ENCODE measurements at regions not wholly inside any gene's neighbourhood (a gene's known extent, or its start where the extent isn't known, plus 50 kb on each side); places are given as distances from the start of the nearest gene placed in this dataset.
A peak's percentile ranks its signal among the peaks of the same experiment; 100 is the strongest.

DNA sequence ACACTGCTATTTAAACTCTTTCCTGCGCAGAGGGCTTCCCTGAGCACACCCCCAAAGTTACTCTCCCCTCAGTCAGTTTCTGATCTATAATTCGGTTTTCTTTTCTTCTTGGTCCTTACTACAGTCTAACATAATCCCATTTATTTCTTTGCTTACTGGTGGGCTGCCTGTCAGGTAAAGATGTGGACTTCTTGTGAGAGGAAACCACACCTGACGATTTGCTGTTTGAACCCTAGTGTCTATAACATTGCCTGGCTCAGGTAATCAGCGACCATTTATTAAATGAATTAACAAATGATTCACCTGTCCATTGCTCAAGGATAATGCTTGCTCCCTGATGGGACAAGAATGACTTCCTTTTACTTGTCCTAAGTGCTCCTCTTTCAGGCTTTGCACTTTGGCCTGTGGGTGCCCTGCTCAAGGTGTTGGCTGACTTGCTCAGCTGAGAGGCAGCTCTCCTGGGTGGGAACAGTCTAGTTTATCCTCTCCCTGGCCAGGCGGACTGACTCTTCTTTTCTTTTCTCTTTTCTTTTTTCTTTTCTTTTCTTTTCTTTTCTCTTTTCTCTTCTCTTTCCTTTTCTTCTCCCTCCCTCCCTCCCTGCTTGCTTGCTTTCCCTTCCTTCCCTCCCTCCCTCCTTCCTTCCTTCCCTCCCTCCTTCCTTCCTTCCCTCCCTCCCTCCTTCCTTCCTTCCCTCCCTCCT lies 233.1 kb downstream of the BCAS1 start:
- TF ChIP-seq, protein P1, sequence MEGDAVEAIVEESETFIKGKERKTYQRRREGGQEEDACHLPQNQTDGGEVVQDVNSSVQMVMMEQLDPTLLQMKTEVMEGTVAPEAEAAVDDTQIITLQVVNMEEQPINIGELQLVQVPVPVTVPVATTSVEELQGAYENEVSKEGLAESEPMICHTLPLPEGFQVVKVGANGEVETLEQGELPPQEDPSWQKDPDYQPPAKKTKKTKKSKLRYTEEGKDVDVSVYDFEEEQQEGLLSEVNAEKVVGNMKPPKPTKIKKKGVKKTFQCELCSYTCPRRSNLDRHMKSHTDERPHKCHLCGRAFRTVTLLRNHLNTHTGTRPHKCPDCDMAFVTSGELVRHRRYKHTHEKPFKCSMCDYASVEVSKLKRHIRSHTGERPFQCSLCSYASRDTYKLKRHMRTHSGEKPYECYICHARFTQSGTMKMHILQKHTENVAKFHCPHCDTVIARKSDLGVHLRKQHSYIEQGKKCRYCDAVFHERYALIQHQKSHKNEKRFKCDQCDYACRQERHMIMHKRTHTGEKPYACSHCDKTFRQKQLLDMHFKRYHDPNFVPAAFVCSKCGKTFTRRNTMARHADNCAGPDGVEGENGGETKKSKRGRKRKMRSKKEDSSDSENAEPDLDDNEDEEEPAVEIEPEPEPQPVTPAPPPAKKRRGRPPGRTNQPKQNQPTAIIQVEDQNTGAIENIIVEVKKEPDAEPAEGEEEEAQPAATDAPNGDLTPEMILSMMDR (IDR thresholded peaks at IDR 0.05; ENCODE audit: insufficient read depth, low read length, poor library complexity, severe bottlenecking), result no peak
- DNase-seq (ENCODE audit: extremely low read depth, insufficient read length), result no peak
- H3K36me3 ChIP-seq (ENCODE audit: control insufficient read depth, insufficient read depth, low read length), result no peaks in the 10 kb centered on the region
- H3K27me3 ChIP-seq (replicated peaks; ENCODE audit: control insufficient read depth, insufficient read depth, low read length), result no peaks in the 10 kb centered on the region
- H3K4me3 ChIP-seq (replicated peaks; ENCODE audit: low read depth, low read length), result no peak overlapping the region

DNA sequence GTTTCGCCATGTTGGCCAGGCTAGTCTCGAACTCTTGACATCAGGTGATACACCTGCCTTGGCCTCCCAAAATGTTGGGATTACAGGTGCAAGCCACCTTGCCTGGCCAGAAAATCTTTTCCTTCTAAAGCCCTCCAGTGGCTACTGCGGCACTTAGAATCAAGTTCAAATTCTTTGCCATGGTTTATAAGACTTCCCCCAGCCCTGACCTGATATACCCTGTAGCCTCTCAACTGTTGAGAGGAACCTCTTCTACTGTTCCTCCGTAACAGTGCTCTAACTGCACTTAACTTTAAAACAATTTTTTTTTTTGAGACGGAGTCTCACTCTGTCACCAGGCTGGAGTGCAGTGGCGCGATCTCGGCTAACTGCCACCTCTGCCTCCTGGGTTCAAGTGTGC lies 235.6 kb downstream of the BCAS1 start:
- Histone ChIP-seq H3K4me3 (replicated peaks; ENCODE audit: low read depth, low read length) (no peak overlapping the region), H3K36me3 (ENCODE audit: control insufficient read depth, insufficient read depth, low read length) (no peaks in the 10 kb centered on the region), H3K27me3 (replicated peaks; ENCODE audit: control insufficient read depth, insufficient read depth, low read length) (no peaks in the 10 kb centered on the region)
- DNase-seq (ENCODE audit: extremely low read depth, insufficient read length), result no peak
- TF ChIP-seq, protein P1 (IDR thresholded peaks at IDR 0.05; ENCODE audit: insufficient read depth, low read length, poor library complexity, severe bottlenecking), result no peak

DNA sequence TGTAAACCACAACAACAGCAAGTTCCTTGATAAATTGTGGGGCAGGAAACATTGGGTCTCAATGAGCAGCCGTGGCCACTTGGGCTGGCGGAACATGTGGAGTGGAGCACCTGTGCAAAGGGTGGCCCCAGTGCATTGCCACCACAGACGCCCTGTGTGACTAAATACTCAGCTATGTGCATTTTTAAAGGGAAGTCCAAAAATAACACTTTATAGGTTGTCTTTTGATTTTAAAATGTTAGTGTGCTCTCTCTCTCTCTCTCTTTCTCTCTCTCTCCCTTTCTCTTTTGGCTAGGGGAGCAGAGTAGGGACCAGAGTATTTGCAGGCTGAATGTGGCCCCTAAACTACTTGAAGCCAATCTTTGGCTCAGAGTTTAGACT lies 236.3 kb downstream of the BCAS1 start:
- Histone ChIP-seq H3K27me3 (replicated peaks; ENCODE audit: control insufficient read depth, insufficient read depth, low read length) (no peaks in the 10 kb centered on the region), H3K36me3 (ENCODE audit: control insufficient read depth, insufficient read depth, low read length) (no peaks in the 10 kb centered on the region), H3K4me3 (replicated peaks; ENCODE audit: low read depth, low read length) (no peak overlapping the region)
- peak; percentile 41 for DNase-seq (ENCODE audit: extremely low read depth, insufficient read length)
- TF ChIP-seq, protein P1 (IDR thresholded peaks at IDR 0.05; ENCODE audit: insufficient read depth, low read length, poor library complexity, severe bottlenecking), result no peak

DNA sequence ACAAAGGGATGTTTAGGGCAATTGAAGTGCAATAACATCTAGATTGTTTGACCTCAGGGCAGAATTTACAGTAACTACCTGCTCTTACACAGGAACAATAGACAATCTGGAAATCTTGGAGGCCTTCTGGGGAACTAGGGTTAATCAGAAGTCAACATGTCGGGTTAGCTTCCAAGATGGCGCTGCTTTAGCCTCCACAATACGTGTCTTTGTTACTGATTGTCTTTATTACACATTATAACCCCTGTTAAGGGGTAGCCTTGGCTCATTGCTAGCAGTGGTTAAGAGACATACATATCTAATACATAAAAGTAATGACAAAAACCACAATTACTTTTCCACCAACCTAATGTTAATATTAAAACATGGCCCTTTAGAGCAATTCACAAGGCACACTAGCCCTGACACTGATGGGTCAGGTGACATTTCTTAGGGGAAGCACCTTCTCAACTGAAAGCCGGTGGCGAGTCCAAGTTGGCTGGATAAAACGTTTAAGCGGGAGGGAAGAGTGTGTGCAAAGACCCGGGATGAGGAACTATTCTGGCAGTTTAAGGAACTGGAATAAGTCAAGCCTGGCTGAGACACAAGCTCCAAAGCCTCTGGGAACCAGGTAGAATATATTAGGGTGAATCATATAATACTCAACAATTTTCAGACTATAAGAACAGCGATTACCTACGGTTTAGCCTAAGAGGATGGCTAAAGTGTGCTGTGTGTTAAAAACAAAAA lies 236.9 kb downstream of the BCAS1 start:
- no peak for DNase-seq (ENCODE audit: extremely low read depth, insufficient read length)
- Histone ChIP-seq H3K27me3 (replicated peaks; ENCODE audit: control insufficient read depth, insufficient read depth, low read length) (no peaks in the 10 kb centered on the region), H3K4me3 (replicated peaks; ENCODE audit: low read depth, low read length) (no peak overlapping the region), H3K36me3 (ENCODE audit: control insufficient read depth, insufficient read depth, low read length) (no peaks in the 10 kb centered on the region)
- TF ChIP-seq, protein P1 (IDR thresholded peaks at IDR 0.05; ENCODE audit: insufficient read depth, low read length, poor library complexity, severe bottlenecking), result no peak

DNA sequence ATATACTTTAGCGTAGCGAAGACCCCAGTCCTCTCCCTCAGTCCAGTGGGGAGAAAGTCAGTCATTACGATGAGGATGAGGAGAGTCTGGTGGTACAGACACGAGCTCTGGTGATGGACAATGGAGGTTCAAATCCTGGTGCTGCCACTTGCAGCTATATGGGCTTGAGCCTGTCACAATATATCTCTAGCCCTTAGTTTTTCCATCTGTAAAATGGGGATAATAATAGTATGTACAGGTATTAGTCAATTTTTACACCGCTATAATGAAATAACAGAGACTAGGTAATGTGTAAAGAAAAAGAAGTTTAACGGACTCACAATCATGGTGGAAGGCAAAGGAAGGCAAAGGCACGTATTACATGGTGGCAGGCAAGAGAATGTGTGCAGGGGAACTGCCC lies 237.9 kb downstream of the BCAS1 start:
- TF ChIP-seq, protein P1 (IDR thresholded peaks at IDR 0.05; ENCODE audit: insufficient read depth, low read length, poor library complexity, severe bottlenecking), result no peak
- Histone ChIP-seq H3K27me3 (replicated peaks; ENCODE audit: control insufficient read depth, insufficient read depth, low read length) (no peaks in the 10 kb centered on the region), H3K36me3 (ENCODE audit: control insufficient read depth, insufficient read depth, low read length) (no peaks in the 10 kb centered on the region), H3K4me3 (replicated peaks; ENCODE audit: low read depth, low read length) (no peak overlapping the region)
- DNase-seq (ENCODE audit: extremely low read depth, insufficient read length), result no peak
